ENCODE measurements at regions not wholly inside any gene's neighbourhood (a gene's known extent, or its start where the extent isn't known, plus 50 kb on each side); places are given as distances from the start of the nearest gene placed in this dataset.

DNA sequence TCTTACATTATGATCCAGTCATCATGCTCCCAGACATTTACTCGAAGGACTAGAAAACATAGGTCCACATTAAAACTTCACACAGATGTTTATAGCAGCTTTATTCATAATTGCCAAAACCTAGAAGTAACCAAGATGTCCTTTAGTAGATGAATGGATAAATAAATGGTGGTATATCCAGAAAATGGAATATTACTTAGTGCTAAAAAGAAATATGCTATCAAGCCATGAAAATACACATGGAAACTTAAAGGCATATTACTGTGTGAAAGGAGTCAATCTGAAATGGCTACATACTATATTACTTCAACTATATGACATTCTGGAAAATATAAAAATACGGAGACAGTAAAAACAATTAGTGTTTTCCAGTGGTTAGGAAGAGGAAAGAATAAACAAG is 1039.1 kb upstream of the INTU start:
- Histone ChIP-seq H3K4me3 (replicated peaks; ENCODE audit: insufficient read depth, low read length) (no peak overlapping the region), H3K27me3 (ENCODE audit: insufficient read depth, poor library complexity, severe bottlenecking) (no peaks in the 10 kb centered on the region), H3K27ac (replicated peaks) (no peak overlapping the region)
- no peak for DNase-seq (ENCODE audit: low read depth in 1 of 2, low spot score in 1 of 2)
- TF ChIP-seq SPI1 (IDR thresholded peaks at IDR 0.05; ENCODE audit: borderline replicate concordance, low read depth), result no peak
- TF ChIP-seq, protein P1, sequence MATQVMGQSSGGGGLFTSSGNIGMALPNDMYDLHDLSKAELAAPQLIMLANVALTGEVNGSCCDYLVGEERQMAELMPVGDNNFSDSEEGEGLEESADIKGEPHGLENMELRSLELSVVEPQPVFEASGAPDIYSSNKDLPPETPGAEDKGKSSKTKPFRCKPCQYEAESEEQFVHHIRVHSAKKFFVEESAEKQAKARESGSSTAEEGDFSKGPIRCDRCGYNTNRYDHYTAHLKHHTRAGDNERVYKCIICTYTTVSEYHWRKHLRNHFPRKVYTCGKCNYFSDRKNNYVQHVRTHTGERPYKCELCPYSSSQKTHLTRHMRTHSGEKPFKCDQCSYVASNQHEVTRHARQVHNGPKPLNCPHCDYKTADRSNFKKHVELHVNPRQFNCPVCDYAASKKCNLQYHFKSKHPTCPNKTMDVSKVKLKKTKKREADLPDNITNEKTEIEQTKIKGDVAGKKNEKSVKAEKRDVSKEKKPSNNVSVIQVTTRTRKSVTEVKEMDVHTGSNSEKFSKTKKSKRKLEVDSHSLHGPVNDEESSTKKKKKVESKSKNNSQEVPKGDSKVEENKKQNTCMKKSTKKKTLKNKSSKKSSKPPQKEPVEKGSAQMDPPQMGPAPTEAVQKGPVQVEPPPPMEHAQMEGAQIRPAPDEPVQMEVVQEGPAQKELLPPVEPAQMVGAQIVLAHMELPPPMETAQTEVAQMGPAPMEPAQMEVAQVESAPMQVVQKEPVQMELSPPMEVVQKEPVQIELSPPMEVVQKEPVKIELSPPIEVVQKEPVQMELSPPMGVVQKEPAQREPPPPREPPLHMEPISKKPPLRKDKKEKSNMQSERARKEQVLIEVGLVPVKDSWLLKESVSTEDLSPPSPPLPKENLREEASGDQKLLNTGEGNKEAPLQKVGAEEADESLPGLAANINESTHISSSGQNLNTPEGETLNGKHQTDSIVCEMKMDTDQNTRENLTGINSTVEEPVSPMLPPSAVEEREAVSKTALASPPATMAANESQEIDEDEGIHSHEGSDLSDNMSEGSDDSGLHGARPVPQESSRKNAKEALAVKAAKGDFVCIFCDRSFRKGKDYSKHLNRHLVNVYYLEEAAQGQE (IDR thresholded peaks at IDR 0.05; ENCODE audit: insufficient replicate concordance, low read depth), result no peak
- TF ChIP-seq CTCF (IDR thresholded peaks at IDR 0.05; ENCODE audit: insufficient read depth, low read length), result no peak
- no peak for TF ChIP-seq POLR2AphosphoS5 (IDR thresholded peaks at IDR 0.05; ENCODE audit: low read depth)
- TF ChIP-seq GABPA (IDR thresholded peaks at IDR 0.05; ENCODE audit: low read depth), result no peak

DNA sequence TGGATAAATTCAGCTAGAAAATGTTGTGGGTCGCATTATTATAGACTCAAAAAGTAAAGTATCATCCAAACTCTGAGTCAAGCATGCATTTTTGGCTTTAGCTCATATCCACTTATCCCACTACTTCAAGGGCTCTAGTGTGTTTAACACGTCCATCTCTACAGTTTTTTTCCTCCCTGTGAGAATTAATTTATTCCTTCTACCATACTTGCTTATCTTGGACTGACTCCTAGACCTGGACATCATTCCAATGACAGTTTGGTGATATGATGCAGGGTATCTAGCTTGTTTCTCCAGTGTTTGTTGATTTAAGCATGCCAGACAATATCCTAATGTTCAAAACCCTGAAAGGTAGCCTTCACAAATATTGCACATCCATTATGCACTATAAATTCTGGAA is 1037.1 kb upstream of the INTU start:
- Histone ChIP-seq H3K4me3 (replicated peaks; ENCODE audit: insufficient read depth, low read length) (no peak overlapping the region), H3K27me3 (ENCODE audit: insufficient read depth, poor library complexity, severe bottlenecking) (no peaks in the 10 kb centered on the region), H3K27ac (replicated peaks) (no peak overlapping the region)
- TF ChIP-seq GABPA (IDR thresholded peaks at IDR 0.05; ENCODE audit: low read depth), result no peak
- no peak for TF ChIP-seq POLR2AphosphoS5 (IDR thresholded peaks at IDR 0.05; ENCODE audit: low read depth)
- TF ChIP-seq, protein P1 (IDR thresholded peaks at IDR 0.05; ENCODE audit: insufficient replicate concordance, low read depth), result no peak
- no peak for TF ChIP-seq CTCF (IDR thresholded peaks at IDR 0.05; ENCODE audit: insufficient read depth, low read length)
- no peak for TF ChIP-seq SPI1 (IDR thresholded peaks at IDR 0.05; ENCODE audit: borderline replicate concordance, low read depth)
- DNase-seq (ENCODE audit: low read depth in 1 of 2, low spot score in 1 of 2), result no peak

GRCh38 chr4:126599746-126600145 is 1033.0 kb upstream of the INTU start:
- TF ChIP-seq CTCF (IDR thresholded peaks at IDR 0.05; ENCODE audit: insufficient read depth, low read length) (no peak), POLR2AphosphoS5 (IDR thresholded peaks at IDR 0.05; ENCODE audit: low read depth) (no peak), GABPA (IDR thresholded peaks at IDR 0.05; ENCODE audit: low read depth) (no peak), SPI1 (IDR thresholded peaks at IDR 0.05; ENCODE audit: borderline replicate concordance, low read depth) (no peak)
- TF ChIP-seq, protein P1 (IDR thresholded peaks at IDR 0.05; ENCODE audit: insufficient replicate concordance, low read depth), result no peak

More at GRCh38 chr4:126599746-126600145, 1033.0 kb upstream of the INTU start:
- no peaks in the 10 kb centered on the region for H3K27me3 ChIP-seq (ENCODE audit: insufficient read depth, poor library complexity, severe bottlenecking)
- DNase-seq (ENCODE audit: low read depth in 1 of 2, low spot score in 1 of 2), result no peak
- no peak overlapping the region for H3K4me3 ChIP-seq (replicated peaks; ENCODE audit: insufficient read depth, low read length)
- H3K27ac ChIP-seq (replicated peaks), result no peak overlapping the region

Data from HL-60 (cell line).